ENCODE measurements at regions not wholly inside any gene's neighbourhood (a gene's known extent, or its start where the extent isn't known, plus 50 kb on each side); places are given as distances from the start of the nearest gene placed in this dataset.
"Not testable (repeated sequence)": the region's sequence is repeated elsewhere in the genome, so short reads cannot be mapped to it uniquely, and the experiment has no call there.

DNA sequence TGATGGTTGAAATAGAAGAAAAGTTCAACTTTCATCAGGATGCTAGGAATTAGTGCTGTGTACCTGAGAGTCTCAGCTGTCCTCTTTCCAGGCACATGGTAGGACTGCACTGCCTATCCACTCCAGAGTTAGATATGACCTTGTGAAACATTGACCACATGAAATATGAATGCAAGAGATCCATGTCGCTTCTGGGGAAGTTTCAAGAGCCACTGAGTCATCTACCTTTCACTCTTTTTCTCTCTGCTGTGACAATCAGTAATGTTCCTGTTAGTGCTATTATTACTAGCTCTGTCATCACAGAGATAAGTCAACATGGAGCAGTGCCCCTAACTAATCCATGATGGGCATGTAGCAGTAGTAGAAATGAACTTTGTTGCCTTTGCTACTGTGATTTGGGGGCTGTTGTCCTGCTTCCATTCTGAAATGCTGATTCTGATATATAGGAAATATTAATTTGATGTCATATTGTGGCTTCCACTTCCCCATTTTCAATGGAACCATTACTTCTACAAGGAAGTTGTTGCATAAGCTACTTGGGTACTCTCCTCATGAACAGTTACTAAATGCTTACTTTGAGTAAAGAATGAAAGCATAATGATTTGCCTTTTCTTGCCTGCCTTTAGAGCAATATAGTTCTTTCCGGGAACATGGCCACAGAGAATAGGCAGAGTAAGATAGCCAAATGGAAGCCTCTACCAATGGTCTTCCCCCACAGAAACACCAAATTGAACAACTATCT lies 192.8 kb upstream of the ZNF521 start:
- DNase-seq: no peak

GRCh38 chr18:25538175-25538922 lies 186.4 kb upstream of the ZNF521 start:
- DNase-seq: no peak

GRCh38 chr18:25535495-25535894 lies 183.5 kb upstream of the ZNF521 start:
- no peak for DNase-seq

- DNase-seq: no peak
Observed at GRCh38 chr18:25534401-25534800, 182.4 kb upstream of the ZNF521 start.

DNA sequence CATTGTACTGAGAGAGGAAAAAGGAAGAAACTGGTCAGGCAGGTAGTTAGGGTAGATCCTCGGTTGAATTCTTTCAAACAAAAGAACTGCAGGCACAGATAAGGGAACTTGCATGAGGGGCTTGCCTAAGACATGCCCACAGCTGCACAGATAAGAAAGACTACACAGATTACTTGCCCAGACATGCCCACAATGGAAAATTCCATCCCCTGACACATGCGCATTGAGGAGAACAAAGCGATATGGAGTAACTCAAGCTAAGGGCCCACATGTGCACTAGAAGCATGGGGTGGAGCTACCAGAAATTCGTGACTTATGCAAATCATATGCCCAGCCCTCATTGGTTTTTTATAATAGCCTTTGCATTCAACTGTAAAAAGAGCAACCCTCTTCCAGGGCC lies 181.3 kb upstream of the ZNF521 start:
- DNase-seq: no peak

DNA sequence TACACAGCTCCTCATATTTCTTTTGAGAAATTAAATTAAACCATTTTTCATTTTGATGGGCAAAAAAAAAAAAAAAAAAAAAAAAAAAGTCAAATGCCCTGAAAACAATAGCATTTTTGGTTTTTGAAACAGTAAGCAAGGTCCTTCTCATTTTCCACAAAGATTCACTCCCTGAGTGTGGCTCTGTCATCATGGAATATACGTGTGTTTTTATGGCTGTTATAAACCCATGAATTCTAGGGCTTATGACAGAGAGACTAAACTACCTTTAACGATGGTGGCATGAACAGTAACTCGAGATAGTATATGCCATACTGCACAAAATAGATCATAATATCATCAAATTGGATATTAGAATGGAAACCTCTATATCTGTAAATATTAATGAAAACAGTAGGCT lies 179.2 kb upstream of the ZNF521 start:
- DNase-seq: no peak

DNA sequence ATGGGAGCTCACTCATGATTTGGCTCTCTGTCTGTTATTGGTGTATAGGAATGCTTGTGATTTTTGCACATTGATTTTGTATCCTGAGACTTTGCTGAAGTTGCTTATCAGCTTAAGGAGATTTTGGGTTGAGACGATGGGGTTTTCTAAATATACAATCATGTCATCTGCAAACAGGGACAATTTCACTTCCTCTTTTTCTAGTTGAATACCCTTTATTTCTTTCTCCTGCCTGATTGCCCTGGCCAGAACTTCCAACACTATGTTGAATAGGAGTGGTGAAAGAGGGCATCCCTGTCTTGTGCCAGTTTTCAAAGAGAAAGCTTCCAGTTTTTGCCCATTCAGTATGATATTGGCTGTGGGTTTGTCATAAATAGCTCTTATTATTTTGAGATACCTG lies 173.8 kb upstream of the ZNF521 start:
- not testable (repeated sequence) for DNase-seq

DNA sequence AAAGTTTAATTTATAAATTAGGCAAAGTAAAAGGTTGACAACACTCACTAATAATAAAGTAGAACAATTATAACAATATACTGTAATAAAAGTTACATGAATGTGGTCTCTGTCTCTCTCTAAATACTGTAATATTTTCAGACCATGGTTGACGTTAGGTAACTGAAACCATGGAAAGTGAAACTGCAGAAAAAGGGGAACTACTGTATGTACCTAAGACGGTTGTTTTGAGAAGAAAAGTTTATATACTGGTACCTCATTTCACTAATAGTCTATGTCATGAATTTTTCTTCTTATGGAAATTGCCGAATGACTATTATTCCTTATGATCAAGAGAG lies 166.7 kb upstream of the ZNF521 start:
- DNase-seq: no peak

DNA sequence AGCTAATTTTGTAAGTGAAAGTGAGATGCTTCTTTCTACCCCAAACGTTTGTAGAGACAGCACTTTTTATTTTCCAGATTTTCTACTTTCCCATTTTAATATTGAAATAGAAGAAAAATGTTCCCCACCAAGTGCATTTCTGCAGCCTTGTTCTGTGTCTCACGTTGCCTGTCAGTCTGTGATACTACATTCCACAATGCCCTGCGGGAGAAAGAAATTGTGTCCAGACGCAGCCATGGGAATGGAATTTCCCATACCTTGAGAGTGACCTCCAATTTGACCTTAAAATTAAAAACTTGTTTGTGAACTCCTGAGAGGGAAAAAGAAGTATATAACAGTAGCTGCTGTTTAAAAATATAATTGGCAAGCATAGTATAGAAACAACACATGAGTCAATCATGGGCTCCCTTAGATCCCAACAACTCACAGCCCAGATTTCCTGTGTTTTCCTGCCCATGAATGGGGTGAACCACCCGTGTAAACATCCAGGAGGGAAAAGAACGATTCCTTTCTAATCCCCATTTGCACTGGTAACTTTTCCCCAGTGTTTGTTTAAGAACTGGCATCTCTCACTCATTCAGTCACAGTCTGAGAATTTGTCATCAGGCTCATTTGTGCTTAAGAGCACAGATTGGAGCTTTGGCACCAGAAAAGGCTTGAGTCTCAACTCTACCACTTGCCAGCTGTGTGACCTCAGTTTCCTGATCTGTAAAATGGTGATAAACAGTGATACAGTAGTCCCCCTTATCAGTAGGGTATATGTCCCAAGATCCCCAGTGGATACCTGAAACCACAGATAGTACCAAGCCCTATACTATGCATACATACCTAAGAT lies 166.1 kb upstream of the ZNF521 start:
- no peak for DNase-seq

- DNase-seq: no peak
Observed at GRCh38 chr18:25516747-25517498, 165.0 kb upstream of the ZNF521 start.

DNA sequence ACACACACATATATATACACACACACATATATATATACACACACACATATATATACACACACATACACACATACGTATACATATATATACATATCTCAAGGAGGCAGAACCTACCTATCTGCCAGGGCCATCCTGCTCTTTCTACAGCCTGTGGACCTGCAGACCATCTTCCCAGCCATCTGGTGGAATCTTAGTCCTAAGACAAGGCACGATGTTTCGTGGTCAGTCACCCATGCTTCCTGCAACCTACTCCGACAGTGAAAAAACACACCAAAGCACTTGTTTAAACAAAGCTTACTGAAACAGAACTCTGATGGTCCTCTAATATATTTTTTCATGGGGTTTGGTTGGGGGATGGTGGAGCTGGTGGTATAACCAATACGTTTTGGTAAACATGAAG lies 164.2 kb upstream of the ZNF521 start:
- no peak for DNase-seq

DNA sequence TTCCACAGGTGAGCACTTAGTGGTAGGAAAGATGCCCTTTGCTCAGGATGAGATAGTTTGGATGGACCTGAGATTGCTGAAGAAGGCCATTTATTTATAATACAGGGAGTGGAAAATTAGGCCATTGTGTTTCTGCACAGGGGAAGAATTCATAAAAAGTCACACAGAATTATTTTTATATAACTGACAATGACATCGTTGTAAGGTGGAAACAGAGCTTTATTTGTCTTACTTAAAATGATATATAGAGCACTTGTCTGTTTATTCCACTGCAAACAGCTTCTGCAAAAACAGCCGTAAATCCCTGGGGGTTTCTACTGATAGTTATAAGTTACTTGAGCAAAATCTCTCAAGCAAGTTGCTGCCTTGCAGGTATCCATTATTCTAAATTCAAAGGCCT lies 158.1 kb upstream of the ZNF521 start:
- DNase-seq: no peak

DNA sequence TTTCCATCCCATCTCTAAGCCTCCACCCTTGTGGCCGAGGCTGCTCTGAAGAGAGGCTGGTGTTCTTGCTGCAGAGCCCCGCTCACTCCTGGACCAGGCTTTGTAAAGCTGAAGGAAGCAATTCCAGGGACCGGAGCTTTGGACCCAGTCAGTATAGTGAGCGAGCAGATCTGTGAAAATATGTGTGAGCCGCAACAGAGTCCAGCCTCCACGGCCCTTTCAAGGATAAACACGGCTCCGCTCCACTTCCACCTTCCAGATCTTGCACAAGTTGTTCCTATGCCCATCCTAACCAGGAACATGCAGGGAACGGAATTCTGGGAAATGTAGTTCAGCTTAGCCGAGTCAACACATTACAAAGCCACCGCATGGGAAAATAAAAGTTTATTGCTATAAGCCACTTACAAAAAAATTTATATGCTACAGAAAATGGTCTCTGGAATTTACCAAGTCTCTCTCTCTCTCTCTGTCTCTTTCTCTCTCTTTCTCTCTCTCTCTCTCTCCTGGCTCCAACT lies 151.7 kb upstream of the ZNF521 start:
- DNase-seq: no peak

GRCh38 chr18:25497151-25497794 lies 145.3 kb upstream of the ZNF521 start:
- no peak for DNase-seq

- DNase-seq: no peak
Observed at GRCh38 chr18:25496544-25496943, 144.6 kb upstream of the ZNF521 start.

DNA sequence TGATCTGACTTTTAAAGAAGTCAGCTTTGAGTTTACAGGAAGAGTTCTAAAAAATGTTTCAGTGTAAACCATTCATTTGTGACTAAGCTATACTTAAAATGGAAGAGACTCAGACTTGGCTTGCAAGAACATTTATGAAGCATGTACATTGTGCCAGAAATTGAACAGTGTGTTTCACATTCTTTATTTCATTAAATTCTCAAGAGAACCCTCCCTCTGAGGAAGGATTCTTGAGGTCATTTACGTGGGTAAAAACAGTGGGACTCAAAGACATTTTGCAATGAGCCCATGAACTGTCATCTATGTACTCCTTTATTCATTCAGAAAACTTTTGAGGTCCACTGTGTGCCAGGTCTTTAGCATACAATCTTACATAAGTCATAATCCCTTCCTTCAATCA lies 143.6 kb upstream of the ZNF521 start:
- no peak for DNase-seq

DNA sequence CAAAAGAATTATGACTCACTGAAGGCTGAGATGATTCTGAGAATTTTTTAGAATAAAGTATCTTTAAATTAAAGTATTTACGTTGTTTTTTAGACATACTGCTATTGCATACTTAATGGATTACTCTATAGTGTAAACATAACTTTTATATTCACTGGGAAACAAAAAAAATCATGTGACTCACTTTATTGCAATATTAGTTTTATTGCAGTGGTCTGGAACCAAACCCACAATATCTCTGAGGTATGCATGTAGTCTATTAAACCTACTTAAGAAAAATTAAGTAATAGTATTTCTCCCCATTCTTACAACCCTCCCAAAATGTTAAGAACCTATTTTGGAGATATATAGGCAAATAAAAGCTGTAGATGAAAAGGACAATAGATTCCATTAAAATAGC lies 142.9 kb upstream of the ZNF521 start:
- no peak for DNase-seq

DNA sequence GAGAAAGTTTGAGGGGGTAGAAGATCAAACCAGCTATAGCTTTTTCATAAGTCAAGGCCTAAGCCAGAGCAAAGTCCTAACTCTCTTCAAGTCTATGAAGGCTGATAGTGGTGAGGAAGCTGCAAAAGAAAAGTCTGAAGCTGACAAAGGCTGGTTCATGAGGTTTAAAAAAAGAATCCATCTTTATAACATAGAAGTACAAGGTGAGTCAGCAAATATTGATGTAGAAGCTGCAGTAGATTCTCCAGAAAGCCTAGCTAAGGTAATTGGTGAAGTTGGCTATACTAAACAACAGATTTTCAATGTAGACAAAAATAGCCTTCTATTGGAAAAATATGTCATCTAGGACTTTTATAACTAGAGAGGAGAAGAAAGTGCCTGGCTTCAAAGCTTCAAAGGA lies 141.4 kb upstream of the ZNF521 start:
- DNase-seq: no peak

DNA sequence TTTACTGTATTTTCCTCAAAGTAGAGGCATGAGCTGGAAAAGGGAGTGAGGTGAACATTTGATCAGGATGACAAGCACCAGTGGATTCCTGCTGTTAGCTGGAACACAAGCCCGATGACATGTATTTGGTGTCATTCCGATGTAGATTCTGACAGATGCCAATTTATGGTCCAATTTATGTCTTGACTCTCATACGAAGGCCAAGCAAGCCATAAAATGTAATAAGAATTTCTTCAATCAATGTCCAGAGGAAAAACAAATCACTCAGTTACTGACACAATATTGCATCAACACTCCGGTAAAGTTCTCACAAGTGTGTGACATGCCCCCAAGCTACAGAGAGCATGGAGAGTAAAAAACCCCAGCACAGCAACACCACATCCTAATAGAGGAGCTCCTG lies 138.3 kb upstream of the ZNF521 start:
- no peak for DNase-seq

DNA sequence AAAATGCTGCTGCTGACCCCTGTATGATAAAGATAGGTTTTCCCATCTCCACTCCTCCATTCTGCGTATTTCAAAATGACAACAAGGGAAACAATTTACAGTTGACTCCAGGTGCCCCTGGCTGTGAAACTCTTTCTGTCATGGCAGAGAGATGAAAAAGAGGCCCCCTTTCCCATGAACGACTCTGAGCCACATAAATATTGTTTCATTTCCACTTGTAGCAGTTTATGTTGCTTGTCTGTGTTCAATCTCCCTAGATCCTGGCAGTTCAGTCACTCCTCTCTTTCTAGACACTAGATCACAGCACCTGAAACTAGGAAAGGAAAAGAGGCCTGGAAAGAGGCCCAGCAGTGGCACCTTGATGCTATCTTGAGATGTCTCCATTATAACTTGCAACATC lies 121.0 kb upstream of the ZNF521 start:
- no peak for DNase-seq

DNA sequence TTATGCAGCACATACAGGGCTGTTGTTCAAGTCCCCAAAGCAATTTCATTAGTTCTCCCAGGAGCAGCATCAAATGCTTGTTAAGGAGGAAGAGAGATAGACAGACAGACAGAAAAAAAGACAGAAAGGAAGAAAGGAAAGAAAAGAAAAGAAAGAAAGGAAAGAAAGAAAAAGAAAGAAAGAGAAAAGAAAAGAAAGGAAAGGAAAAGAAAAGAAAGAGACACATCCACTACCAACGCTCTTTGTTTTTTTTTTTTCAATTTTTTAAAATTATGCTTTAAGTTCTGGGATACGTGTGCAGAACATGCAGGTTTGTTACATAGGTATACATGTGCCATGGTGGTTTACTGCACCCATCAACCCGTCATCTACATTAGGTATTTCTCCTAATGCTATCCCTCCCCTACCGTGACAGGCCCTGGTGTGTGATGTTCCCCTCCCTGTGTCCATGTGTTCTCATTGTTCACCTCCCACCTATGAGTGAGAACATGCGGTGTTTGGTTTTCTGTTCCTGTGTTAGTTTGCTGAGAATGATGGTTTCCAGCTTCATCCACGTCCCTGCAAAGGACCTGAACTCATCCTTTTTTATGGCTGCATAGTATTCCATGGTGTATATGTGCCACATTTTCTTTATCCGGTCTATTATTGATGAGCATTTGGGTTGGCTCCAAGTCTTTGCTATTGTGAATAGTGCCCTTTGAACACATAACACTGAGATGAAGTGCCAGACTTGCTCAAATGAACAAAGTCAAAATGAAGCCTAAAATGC lies 119.0 kb upstream of the ZNF521 start:
- not testable (repeated sequence) for DNase-seq

DNA sequence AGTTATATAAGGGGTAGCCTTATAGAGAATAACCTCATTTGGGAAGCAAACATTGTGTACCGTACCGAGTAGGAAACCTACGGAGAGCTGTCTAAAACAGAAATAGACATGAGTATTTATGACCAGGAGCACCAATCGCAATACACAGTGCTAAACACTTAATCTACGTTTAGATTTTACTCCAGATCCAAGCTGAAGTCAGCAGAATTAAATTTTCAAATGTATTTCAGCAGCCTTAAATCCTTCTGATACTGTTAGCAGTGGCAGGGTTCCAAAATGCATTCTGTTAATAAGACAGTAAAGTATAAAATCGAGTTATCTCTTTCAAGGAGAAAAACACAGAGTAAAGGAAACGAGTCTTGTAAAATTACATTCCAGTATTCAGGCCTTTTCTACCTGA lies 118.1 kb upstream of the ZNF521 start:
- DNase-seq: no peak

Data from stimulated activated CD4-positive, alpha-beta T cell treated with anti-CD3 and anti-CD28 coated beads, Interleukin-4, amount 100 ng/mL, for 4 hours (primary cell).